ENCODE measurements at regions not wholly inside any gene's neighbourhood (a gene's known extent, or its start where the extent isn't known, plus 50 kb on each side); places are given as distances from the start of the nearest gene placed in this dataset.
A peak's percentile ranks its signal among the peaks of the same experiment; 100 is the strongest.
"Not testable (repeated sequence)": the region's sequence is repeated elsewhere in the genome, so short reads cannot be mapped to it uniquely, and the experiment has no call there.

GRCh38 chr14:71554323-71554722, 377.9 kb upstream of the RGS6 start:
- peak; percentile 24 for DNase-seq
- CTCF ChIA-PET: interaction anchor here (0.6 to 2.1 kb wide), 6 partner anchors 9 to 294 kb away, joined by 3 to 6 read pairs (median 5); no protein-coding TSS in a partner anchor
- no peak overlapping the region for H3K4me3 Mint-ChIP-seq
- H3K4me1 Mint-ChIP-seq: peaks cover 81% of the 10 kb centered on the region
- no peaks in the 10 kb centered on the region for H3K9me3 Mint-ChIP-seq
- H3K27ac Mint-ChIP-seq: peak overlapping the region; percentile 99
- H3K36me3 Mint-ChIP-seq: peaks cover 12% of the 10 kb centered on the region
- no peaks in the 10 kb centered on the region for H3K27me3 Mint-ChIP-seq

- peak; percentile 40 for DNase-seq
- Mint-ChIP-seq H3K36me3 (peaks cover 12% of the 10 kb centered on the region), H3K4me3 (peak overlapping the region; percentile 55), H3K9me3 (no peaks in the 10 kb centered on the region), H3K4me1 (peaks cover 81% of the 10 kb centered on the region), H3K27me3 (no peaks in the 10 kb centered on the region), H3K27ac (peak overlapping the region; percentile 99)
- CTCF ChIA-PET: interaction anchor here (0.6 to 2.1 kb wide), 9 partner anchors 8 to 412 kb away, joined by 3 to 6 read pairs (median 4); no protein-coding TSS in a partner anchor
These were observed 377.1 kb upstream of the RGS6 start for GRCh38 chr14:71554959-71555612.

- Mint-ChIP-seq H3K36me3 (peaks cover 12% of the 10 kb centered on the region), H3K27me3 (no peaks in the 10 kb centered on the region), H3K4me3 (peak overlapping the region; percentile 55), H3K4me1 (peaks cover 75% of the 10 kb centered on the region), H3K27ac (peak overlapping the region; percentile 99), H3K9me3 (no peaks in the 10 kb centered on the region)
- CTCF ChIA-PET: interaction anchor here (0.6 to 2.1 kb wide), 7 partner anchors 8 to 413 kb away, joined by 3 to 6 read pairs (median 5); no protein-coding TSS in a partner anchor
- peak; percentile 77 for DNase-seq
These were observed 376.3 kb upstream of the RGS6 start for GRCh38 chr14:71555654-71556559.

- Mint-ChIP-seq H3K36me3 (peaks cover 12% of the 10 kb centered on the region), H3K4me3 (no peak overlapping the region), H3K4me1 (peaks cover 67% of the 10 kb centered on the region), H3K27ac (peak overlapping the region; percentile 99), H3K27me3 (no peaks in the 10 kb centered on the region), H3K9me3 (no peaks in the 10 kb centered on the region)
- no peak for DNase-seq
- CTCF ChIA-PET: interaction anchor here (1.0 to 1.3 kb wide), 2 partner anchors 36 to 38 kb away, joined by 3 read pairs; no protein-coding TSS in a partner anchor
These were observed 375.5 kb upstream of the RGS6 start for GRCh38 chr14:71556730-71557129.

- no peak for DNase-seq
- Mint-ChIP-seq H3K4me1 (peaks cover 65% of the 10 kb centered on the region), H3K27me3 (no peaks in the 10 kb centered on the region), H3K4me3 (no peak overlapping the region), H3K36me3 (peaks cover 12% of the 10 kb centered on the region), H3K27ac (peak overlapping the region; percentile 99), H3K9me3 (no peaks in the 10 kb centered on the region)
- CTCF ChIA-PET: interaction anchor here (1.0 to 1.3 kb wide), 2 partner anchors 35 to 38 kb away, joined by 3 read pairs; no protein-coding TSS in a partner anchor
These were observed 374.9 kb upstream of the RGS6 start for GRCh38 chr14:71557351-71557750.

GRCh38 chr14:71558943-71559342, 373.3 kb upstream of the RGS6 start:
- H3K27ac Mint-ChIP-seq, H3K27me3 Mint-ChIP-seq, DNase-seq, H3K4me3 Mint-ChIP-seq, CTCF ChIA-PET, H3K9me3 Mint-ChIP-seq: not testable (repeated sequence)
- Mint-ChIP-seq H3K36me3 (peaks cover 12% of the 10 kb centered on the region), H3K4me1 (peaks cover 50% of the 10 kb centered on the region)

GRCh38 chr14:71560751-71561150, 371.5 kb upstream of the RGS6 start:
- H3K4me1 Mint-ChIP-seq: peaks cover 35% of the 10 kb centered on the region
- CTCF ChIA-PET: no interaction called here
- no peak overlapping the region for H3K4me3 Mint-ChIP-seq
- no peaks in the 10 kb centered on the region for H3K9me3 Mint-ChIP-seq
- H3K27ac Mint-ChIP-seq: no peak overlapping the region
- peaks cover 14% of the 10 kb centered on the region for H3K36me3 Mint-ChIP-seq
- no peaks in the 10 kb centered on the region for H3K27me3 Mint-ChIP-seq
- no peak for DNase-seq

- H3K9me3 Mint-ChIP-seq: no peaks in the 10 kb centered on the region
- H3K4me1 Mint-ChIP-seq: peaks cover 11% of the 10 kb centered on the region
- H3K27me3 Mint-ChIP-seq: no peaks in the 10 kb centered on the region
- no peak overlapping the region for H3K4me3 Mint-ChIP-seq
- DNase-seq: no peak
- peaks cover 2% of the 10 kb centered on the region for H3K36me3 Mint-ChIP-seq
- CTCF ChIA-PET: interaction anchor here (1.2 kb wide), 1 partner anchor 9 kb away, joined by 6 read pairs; no protein-coding TSS in a partner anchor
- H3K27ac Mint-ChIP-seq: no peak overlapping the region
These were observed 368.6 kb upstream of the RGS6 start for GRCh38 chr14:71563492-71564153.

GRCh38 chr14:71566276-71566675, 366.0 kb upstream of the RGS6 start:
- Mint-ChIP-seq H3K4me1 (peaks cover 8% of the 10 kb centered on the region), H3K27ac (no peak overlapping the region), H3K4me3 (no peak overlapping the region), H3K9me3 (no peaks in the 10 kb centered on the region), H3K27me3 (no peaks in the 10 kb centered on the region), H3K36me3 (peaks cover 2% of the 10 kb centered on the region)
- CTCF ChIA-PET: no interaction called here
- no peak for DNase-seq

- H3K27me3 Mint-ChIP-seq, H3K4me1 Mint-ChIP-seq, CTCF ChIA-PET: not testable (repeated sequence)
These were observed 364.6 kb upstream of the RGS6 start for GRCh38 chr14:71567499-71568133.

GRCh38 chr14:71574976-71575375, 357.3 kb upstream of the RGS6 start:
- Mint-ChIP-seq H3K27me3 (no peaks in the 10 kb centered on the region), H3K9me3 (no peaks in the 10 kb centered on the region), H3K36me3 (peaks cover 2% of the 10 kb centered on the region), H3K4me1 (peaks cover 25% of the 10 kb centered on the region), H3K4me3 (no peak overlapping the region), H3K27ac (no peak overlapping the region)
- CTCF ChIA-PET: no interaction called here
- DNase-seq: no peak

More at GRCh38 chr14:71567499-71568133, 364.6 kb upstream of the RGS6 start:
- H3K27ac Mint-ChIP-seq, H3K36me3 Mint-ChIP-seq, H3K9me3 Mint-ChIP-seq, DNase-seq, H3K4me3 Mint-ChIP-seq: not testable (repeated sequence)

GRCh38 chr14:71576472-71576871, 355.8 kb upstream of the RGS6 start:
- peaks cover 25% of the 10 kb centered on the region for H3K4me1 Mint-ChIP-seq
- H3K4me3 Mint-ChIP-seq: no peak overlapping the region
- CTCF ChIA-PET: no interaction called here
- H3K9me3 Mint-ChIP-seq: no peaks in the 10 kb centered on the region
- H3K27me3 Mint-ChIP-seq: no peaks in the 10 kb centered on the region
- no peak overlapping the region for H3K27ac Mint-ChIP-seq
- DNase-seq: no peak
- peaks cover 2% of the 10 kb centered on the region for H3K36me3 Mint-ChIP-seq

- no peaks in the 10 kb centered on the region for H3K9me3 Mint-ChIP-seq
- peaks cover 15% of the 10 kb centered on the region for H3K4me1 Mint-ChIP-seq
- no peak for DNase-seq
- no peaks in the 10 kb centered on the region for H3K27me3 Mint-ChIP-seq
- no peak overlapping the region for H3K27ac Mint-ChIP-seq
- peaks cover 2% of the 10 kb centered on the region for H3K36me3 Mint-ChIP-seq
- no peak overlapping the region for H3K4me3 Mint-ChIP-seq
- CTCF ChIA-PET: no interaction called here
These were observed 352.9 kb upstream of the RGS6 start for GRCh38 chr14:71579331-71579730.

GRCh38 chr14:71582705-71583104, 349.5 kb upstream of the RGS6 start:
- no peaks in the 10 kb centered on the region for H3K27me3 Mint-ChIP-seq
- H3K27ac Mint-ChIP-seq: no peak overlapping the region
- no peaks in the 10 kb centered on the region for H3K9me3 Mint-ChIP-seq
- H3K4me3 Mint-ChIP-seq: no peak overlapping the region
- DNase-seq: no peak
- H3K4me1 Mint-ChIP-seq: peaks cover 6% of the 10 kb centered on the region
- CTCF ChIA-PET: no interaction called here
- peaks cover 10% of the 10 kb centered on the region for H3K36me3 Mint-ChIP-seq
